H4 (cell line): ENCODE measurements at regions not wholly inside any gene's neighbourhood (a gene's known extent, or its start where the extent isn't known, plus 50 kb on each side); places are given as distances from the start of the nearest gene placed in this dataset.

ENCODE experiments used
- DNase-seq: peaks from one replicate; pipeline ENCODE4 v3.0.0-alpha.2; 2015; ENCODE audit warnings: low spot score

DNA sequence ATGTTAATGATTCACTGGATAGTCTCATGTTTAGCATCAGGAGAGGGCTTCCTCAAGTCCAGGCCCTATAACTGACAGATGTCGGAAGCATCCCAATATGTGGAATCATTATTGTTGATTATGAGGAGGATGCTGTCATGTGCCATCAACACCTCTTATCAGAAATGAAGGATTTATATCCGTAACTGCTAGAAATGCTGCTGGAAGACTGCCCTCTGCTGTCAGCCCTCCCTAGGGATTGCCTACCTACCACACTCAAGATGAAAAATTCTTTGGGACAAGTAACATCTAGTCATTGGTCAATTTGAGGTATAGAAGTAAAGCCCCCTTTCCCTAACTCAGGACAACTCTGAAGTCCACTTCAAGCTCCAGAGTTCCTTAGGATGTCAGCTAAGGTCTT lies 1166.5 kb upstream of the NXPH2 start:
- no peak for DNase-seq

DNA sequence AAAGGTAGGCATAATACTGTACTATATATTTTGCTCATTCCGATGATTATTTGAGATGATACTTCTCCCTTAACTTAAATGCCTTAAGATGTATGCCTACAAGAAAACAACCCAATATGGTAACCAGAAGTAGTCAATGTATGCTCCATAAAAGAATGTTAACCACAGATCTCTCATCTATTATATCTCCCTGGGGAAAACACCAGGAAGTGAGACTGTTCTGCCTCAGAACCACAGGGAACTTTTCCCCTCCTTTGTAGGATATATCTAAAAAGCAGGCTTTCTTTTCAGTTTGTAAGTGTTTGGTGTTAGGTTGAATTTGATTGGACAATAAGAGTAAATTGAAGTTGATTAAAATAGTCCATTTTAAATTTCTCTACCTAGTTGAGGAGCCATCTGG lies 1160.5 kb upstream of the NXPH2 start:
- no peak for DNase-seq

DNA sequence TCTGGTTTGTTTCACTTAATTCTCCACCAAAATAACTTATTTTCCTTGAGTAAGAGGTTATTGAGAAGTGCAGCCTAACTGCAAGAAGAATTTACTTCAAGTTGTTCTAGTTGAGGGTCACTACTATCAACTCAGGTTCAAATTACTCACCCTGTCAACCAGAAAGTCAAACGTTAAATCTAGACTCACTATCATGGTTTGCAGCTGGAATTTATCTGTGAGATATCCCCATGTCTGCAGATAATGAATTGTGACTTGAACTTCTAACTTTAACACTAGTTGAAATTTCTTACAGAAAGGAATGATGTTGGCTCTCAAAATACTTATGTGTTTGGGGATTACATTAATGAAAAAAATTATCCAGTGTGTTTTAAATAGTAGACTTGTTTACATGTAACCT lies 1145.7 kb upstream of the NXPH2 start:
- DNase-seq = no peak

DNA sequence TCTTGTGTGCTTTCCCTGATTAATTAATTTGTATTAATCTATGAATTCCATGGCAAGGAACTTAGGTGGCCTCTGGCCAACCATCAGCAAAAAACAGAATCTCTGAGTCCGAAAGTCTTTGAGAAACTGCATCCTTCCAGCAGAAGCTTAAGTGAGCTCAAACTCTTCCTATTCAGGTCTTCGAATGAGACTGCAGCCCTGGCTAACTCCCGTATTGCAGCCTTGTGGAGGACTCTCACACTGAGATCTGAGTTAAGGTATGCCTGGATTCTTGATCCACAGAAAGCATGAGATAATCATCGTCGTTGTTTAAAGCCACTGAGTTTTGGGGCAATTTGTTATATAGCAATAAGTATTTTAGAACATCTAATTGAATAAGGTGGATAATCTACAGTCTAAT lies 1143.9 kb upstream of the NXPH2 start:
- DNase-seq = no peak

DNA sequence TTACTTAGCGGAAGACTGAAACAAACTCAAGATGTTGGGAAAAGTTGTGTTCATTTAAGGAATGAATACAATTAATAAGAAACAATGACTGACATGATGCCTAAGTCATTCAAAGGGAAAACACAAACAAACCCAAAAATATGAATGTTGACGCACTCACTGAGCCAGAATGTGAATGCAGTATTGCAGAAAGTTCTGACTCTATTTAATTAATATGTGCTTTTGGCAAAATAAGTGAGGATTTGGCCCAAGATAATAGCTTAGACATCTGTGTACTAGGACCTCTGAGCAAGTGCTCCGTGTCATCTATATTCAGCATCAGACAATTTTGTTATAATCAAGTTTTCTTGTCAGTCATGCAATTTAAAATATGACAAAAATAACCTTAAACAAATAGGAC lies 1138.8 kb upstream of the NXPH2 start:
- DNase-seq = no peak

- no peak for DNase-seq
These were observed 1137.6 kb upstream of the NXPH2 start for GRCh38 chr2:139917690-139918384.

GRCh38 chr2:139916822-139917221 lies 1136.6 kb upstream of the NXPH2 start:
- no peak for DNase-seq

DNA sequence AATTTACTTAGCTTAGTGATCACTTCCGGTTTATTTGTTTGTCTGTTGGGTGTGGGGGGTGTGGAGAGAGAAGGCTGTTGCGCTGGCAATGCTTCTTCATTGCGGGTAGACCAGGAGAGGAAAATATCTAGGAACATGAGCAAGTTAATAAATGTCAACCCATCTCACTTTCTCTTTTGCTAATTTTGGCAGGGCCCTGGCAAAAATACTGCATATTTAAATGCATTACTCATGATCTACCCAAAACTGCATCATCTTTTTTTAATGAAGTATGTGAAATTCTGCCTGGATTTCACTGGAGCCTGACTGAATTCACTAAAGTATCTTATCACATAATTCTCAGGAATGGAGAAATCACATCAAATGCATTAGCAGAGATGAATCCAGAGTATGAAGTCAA lies 1131.0 kb upstream of the NXPH2 start:
- DNase-seq = no peak

- DNase-seq = no peak
These were observed 1128.9 kb upstream of the NXPH2 start for GRCh38 chr2:139909136-139909535.

GRCh38 chr2:139905624-139906023 lies 1125.4 kb upstream of the NXPH2 start:
- no peak for DNase-seq

- no peak for DNase-seq
These were observed 1111.4 kb upstream of the NXPH2 start for GRCh38 chr2:139891636-139892035.

DNA sequence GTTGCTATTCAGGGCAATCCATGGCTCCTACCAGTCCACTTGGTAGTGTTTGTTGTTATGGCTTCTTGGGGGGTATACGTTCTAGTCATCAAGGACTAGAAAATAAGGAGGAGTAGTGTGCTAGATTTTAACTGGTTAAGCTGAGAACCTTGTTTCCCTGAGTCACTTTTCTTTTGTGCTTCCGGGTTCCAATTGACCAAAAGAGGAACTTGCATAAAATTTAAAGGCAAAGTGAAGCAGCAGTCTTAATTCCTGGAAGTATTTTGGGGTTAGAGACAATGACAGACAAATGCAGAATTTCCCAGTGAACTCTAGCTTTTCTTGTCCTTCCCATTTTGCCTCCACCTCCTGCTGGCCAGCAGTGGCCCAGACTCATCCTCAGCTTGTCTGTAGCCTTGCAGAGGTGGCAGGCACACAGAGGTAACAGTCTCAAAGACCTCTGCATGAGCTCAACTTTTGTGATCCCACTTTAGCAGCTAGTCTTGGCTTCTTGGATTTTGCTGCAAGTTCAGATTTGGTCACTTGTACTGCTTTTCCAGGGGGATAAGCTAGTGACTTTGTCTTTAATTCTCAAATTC lies 1105.8 kb upstream of the NXPH2 start:
- no peak for DNase-seq

- DNase-seq = no peak
These were observed 1096.8 kb upstream of the NXPH2 start for GRCh38 chr2:139876964-139877363.

DNA sequence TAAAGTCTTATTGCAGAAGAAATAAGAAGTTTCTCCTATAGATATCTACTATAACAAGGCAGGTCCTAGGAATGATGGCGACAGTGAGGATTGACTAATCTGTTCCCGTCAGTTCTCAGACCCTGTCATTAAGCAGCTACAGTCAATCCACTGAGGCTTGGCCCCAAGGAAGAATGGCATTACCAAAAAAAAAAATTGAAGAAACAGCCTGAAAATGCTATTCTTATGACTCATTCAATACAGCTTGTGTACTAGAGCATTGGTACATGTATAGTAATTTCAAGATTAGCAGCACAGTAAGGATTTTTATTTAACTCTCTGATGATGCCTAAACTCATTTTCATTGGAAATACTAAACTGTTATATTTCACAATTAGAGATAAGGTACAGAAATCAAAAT lies 1096.1 kb upstream of the NXPH2 start:
- no peak for DNase-seq

GRCh38 chr2:139872503-139872902 lies 1092.3 kb upstream of the NXPH2 start:
- no peak for DNase-seq

GRCh38 chr2:139872032-139872431 lies 1091.8 kb upstream of the NXPH2 start:
- no peak for DNase-seq

- DNase-seq = no peak
These were observed 1087.5 kb upstream of the NXPH2 start for GRCh38 chr2:139867601-139868226.

- no peak for DNase-seq
These were observed 1084.7 kb upstream of the NXPH2 start for GRCh38 chr2:139864821-139865302.

GRCh38 chr2:139854769-139855483 lies 1074.7 kb upstream of the NXPH2 start:
- no peak for DNase-seq

- no peak for DNase-seq
These were observed 1070.2 kb upstream of the NXPH2 start for GRCh38 chr2:139850254-139850890.

GRCh38 chr2:139836769-139837168 lies 1056.6 kb upstream of the NXPH2 start:
- DNase-seq = no peak

DNA sequence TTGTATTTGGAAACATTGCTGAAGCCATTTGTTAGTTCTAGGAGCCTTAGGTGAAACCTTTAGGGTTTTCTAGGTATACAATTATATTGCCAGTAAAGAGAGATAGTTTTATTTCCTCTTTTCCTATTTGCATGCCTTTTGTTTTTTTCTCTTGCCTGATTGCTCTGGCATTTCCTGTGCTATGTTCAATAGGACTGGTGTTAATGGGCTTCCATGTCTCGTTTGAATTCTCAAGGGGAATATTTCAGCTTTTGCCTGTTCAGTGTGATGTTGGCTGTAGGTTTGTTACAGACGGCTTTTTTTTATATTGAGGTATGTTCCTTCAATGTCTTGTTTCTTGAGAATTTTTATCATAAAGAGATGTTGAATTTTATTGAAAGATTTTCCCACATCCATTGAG lies 1054.9 kb upstream of the NXPH2 start:
- DNase-seq = no peak
